MM.1S (cell line): ENCODE measurements at regions not wholly inside any gene's neighbourhood (a gene's known extent, or its start where the extent isn't known, plus 50 kb on each side); places are given as distances from the start of the nearest gene placed in this dataset.

Experiments used
- DNase-seq: peaks from one replicate; pipeline ENCODE4 v3.0.0-alpha.2; 2015
- H2AFZ ChIP-seq: fragments of 300-600 bp; sonication (generic); 2 replicates; pipeline ENCODE4 v1.6.0; 2016; ENCODE audit warnings: antibody characterized with exemption, low read length
- H3F3A ChIP-seq: fragments of 300-600 bp; sonication (generic); 2 replicates; pipeline ENCODE4 v1.6.1; 2016; ENCODE audit warnings: mild to moderate bottlenecking, antibody characterized with exemption, low read length, moderate library complexity, mixed read lengths; ENCODE audit not compliant: insufficient read depth
- H3K27ac ChIP-seq: fragments of 300-600 bp; sonication (generic); 2 replicates; pipeline ENCODE4 v1.5.1; 2016; ENCODE audit warnings: mild to moderate bottlenecking, low read length
- H3K27me3 ChIP-seq: fragments of 300-600 bp; sonication (generic); replicated peaks from 2 replicates; pipeline ENCODE4 v1.6.0; 2016; ENCODE audit warnings: low read length; ENCODE audit not compliant: insufficient read depth
- H3K36me3 ChIP-seq: fragments of 300-600 bp; sonication (generic); replicated peaks from 2 replicates; pipeline ENCODE4 v1.6.1; 2016; ENCODE audit warnings: mild to moderate bottlenecking, low read length, mixed read lengths; ENCODE audit not compliant: insufficient read depth
- H3K4me1 ChIP-seq: fragments of 300-600 bp; sonication (generic); 2 replicates; pipeline ENCODE4 v1.6.1; 2016; ENCODE audit warnings: low read length, mixed read lengths
- H3K4me2 ChIP-seq: fragments of 300-600 bp; sonication (generic); 2 replicates; pipeline ENCODE4 v1.6.0; 2016; ENCODE audit warnings: low read depth, low read length
- H3K4me3 ChIP-seq: fragments of 300-600 bp; sonication (generic); 2 replicates; pipeline ENCODE4 v1.5.1; 2016; ENCODE audit warnings: low read length, mixed read lengths
- H3K79me2 ChIP-seq: fragments of 300-600 bp; sonication (generic); 2 replicates; pipeline ENCODE4 v1.6.1; 2016; ENCODE audit warnings: mixed run types, low read length, mixed read lengths
- H3K9ac ChIP-seq: fragments of 300-600 bp; sonication (generic); 2 replicates; pipeline ENCODE4 v1.6.1; 2016; ENCODE audit warnings: low read length, mixed read lengths
- H3K9me2 ChIP-seq: fragments of 300-600 bp; sonication (generic); replicated peaks from 2 replicates; pipeline ENCODE4 v1.6.1; 2016; ENCODE audit warnings: mild to moderate bottlenecking, low read length, mixed read lengths; ENCODE audit not compliant: insufficient read depth
- H3K9me3 ChIP-seq: fragments of 300-600 bp; sonication (generic); replicated peaks from 2 replicates; pipeline ENCODE4 v1.6.1; 2016; ENCODE audit warnings: mild to moderate bottlenecking, low read length, mixed read lengths; ENCODE audit not compliant: insufficient read depth
- H4K20me1 ChIP-seq: fragments of 300-600 bp; sonication (generic); 2 replicates; pipeline ENCODE4 v1.6.1; 2016; ENCODE audit warnings: mild to moderate bottlenecking, low read length, moderate library complexity, mixed read lengths; ENCODE audit not compliant: insufficient read depth
- CTCF ChIP-seq: fragments of 300-600 bp; sonication (generic); IDR thresholded peaks from 2 replicates; pipeline ENCODE4 v1.5.1; 2016; ENCODE audit warnings: antibody characterized with exemption, low read length, mixed read lengths
- EZH2 ChIP-seq: fragments of 300-600 bp; sonication (generic); optimal IDR thresholded peaks from 2 replicates; pipeline ENCODE3; 2017; ENCODE audit warnings: low read depth, mild to moderate bottlenecking, antibody characterized with exemption, low read length, mixed read lengths
- EZH2phosphoT487 ChIP-seq: fragments of 300-600 bp; sonication (generic); IDR thresholded peaks from 2 replicates; pipeline ENCODE4 v1.6.1; 2018; ENCODE audit warnings: antibody characterized with exemption, low read length

DNA sequence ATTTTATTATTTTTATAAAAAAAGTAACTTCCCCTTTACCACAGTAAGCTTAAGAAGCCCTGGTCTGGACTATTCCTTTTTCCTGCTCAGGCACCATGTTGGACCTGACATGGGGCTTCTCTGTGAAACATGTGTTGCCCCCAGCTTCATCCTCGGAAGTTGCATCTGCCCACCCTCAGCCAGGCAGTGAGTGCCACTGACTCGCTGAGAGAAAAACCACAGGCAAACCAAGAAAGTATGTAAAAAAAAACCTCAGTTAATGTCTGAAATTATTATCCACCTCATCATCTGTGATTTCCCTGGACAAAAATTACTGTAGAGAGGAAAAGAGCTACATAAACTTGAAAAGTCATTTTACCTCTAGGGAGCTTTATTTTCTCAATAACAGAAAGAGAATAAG is 109.9 kb upstream of the MCHR2 start:
- no peaks in the 10 kb centered on the region for H3K9me2 ChIP-seq
- H3K4me1 ChIP-seq: no peaks in the 10 kb centered on the region
- H3K9ac ChIP-seq: no peak overlapping the region
- DNase-seq: no peak
- H3F3A ChIP-seq: no peaks in the 10 kb centered on the region
- no peak overlapping the region for H2AFZ ChIP-seq
- H3K27ac ChIP-seq: no peak overlapping the region
- no peaks in the 10 kb centered on the region for H3K9me3 ChIP-seq
- no peaks in the 10 kb centered on the region for H3K36me3 ChIP-seq
- no peaks in the 10 kb centered on the region for H3K79me2 ChIP-seq
- H3K27me3 ChIP-seq: no peaks in the 10 kb centered on the region
- H3K4me2 ChIP-seq: no peak overlapping the region
- H4K20me1 ChIP-seq: no peaks in the 10 kb centered on the region
- H3K4me3 ChIP-seq: no peak overlapping the region
- TF ChIP-seq CTCF: no peak
- no peak for TF ChIP-seq EZH2
- no peak for TF ChIP-seq EZH2phosphoT487

GRCh38 chr6:100103194-100103593 is 109.2 kb upstream of the MCHR2 start:
- Histone ChIP-seq H4K20me1 (no peaks in the 10 kb centered on the region), H3K4me2 (no peak overlapping the region), H3K27me3 (no peaks in the 10 kb centered on the region), H3K9ac (no peak overlapping the region), H3K9me3 (no peaks in the 10 kb centered on the region), H3F3A (no peaks in the 10 kb centered on the region), H3K36me3 (no peaks in the 10 kb centered on the region), H3K9me2 (no peaks in the 10 kb centered on the region), H3K79me2 (no peaks in the 10 kb centered on the region), H3K27ac (no peak overlapping the region), H2AFZ (no peak overlapping the region), H3K4me3 (no peak overlapping the region), H3K4me1 (no peaks in the 10 kb centered on the region)
- TF ChIP-seq EZH2 (no peak), CTCF (no peak), EZH2phosphoT487 (no peak)
- no peak for DNase-seq

- Histone ChIP-seq H4K20me1 (no peaks in the 10 kb centered on the region), H2AFZ (no peak overlapping the region), H3K9me3 (no peaks in the 10 kb centered on the region), H3K4me1 (no peaks in the 10 kb centered on the region), H3K9me2 (no peaks in the 10 kb centered on the region), H3K9ac (no peak overlapping the region), H3K4me3 (no peak overlapping the region), H3K36me3 (no peaks in the 10 kb centered on the region), H3K79me2 (no peaks in the 10 kb centered on the region), H3K4me2 (no peak overlapping the region), H3K27me3 (no peaks in the 10 kb centered on the region), H3F3A (no peaks in the 10 kb centered on the region), H3K27ac (no peak overlapping the region)
- no peak for DNase-seq
- TF ChIP-seq EZH2phosphoT487 (no peak), EZH2 (no peak), CTCF (no peak)
These were observed 107.6 kb upstream of the MCHR2 start for GRCh38 chr6:100101644-100102043.

- no peaks in the 10 kb centered on the region for H3K79me2 ChIP-seq
These were observed 106.8 kb upstream of the MCHR2 start for GRCh38 chr6:100100776-100101175.

More at GRCh38 chr6:100100776-100101175, 106.8 kb upstream of the MCHR2 start:
- Histone ChIP-seq H3K36me3 (no peaks in the 10 kb centered on the region), H4K20me1 (no peaks in the 10 kb centered on the region), H3F3A (no peaks in the 10 kb centered on the region), H3K9me3 (no peaks in the 10 kb centered on the region), H3K27me3 (no peaks in the 10 kb centered on the region), H3K4me2 (no peak overlapping the region), H3K9me2 (no peaks in the 10 kb centered on the region), H2AFZ (no peak overlapping the region), H3K9ac (no peak overlapping the region), H3K4me1 (no peaks in the 10 kb centered on the region), H3K4me3 (no peak overlapping the region), H3K27ac (no peak overlapping the region)
- TF ChIP-seq CTCF (no peak), EZH2 (no peak), EZH2phosphoT487 (no peak)
- DNase-seq: no peak
